KOPT-K1 (cell line): ENCODE measurements at regions not wholly inside any gene's neighbourhood (a gene's known extent, or its start where the extent isn't known, plus 50 kb on each side); places are given as distances from the start of the nearest gene placed in this dataset.
"Not testable (repeated sequence)": the region's sequence is repeated elsewhere in the genome, so short reads cannot be mapped to it uniquely, and the experiment has no call there.

Experiments
- H3K27ac ChIP-seq: fragments of 200-600 bp; sonication (generic); 2 replicates; pipeline ENCODE4 v1.5.1; 2016; ENCODE audit warnings: antibody characterized with exemption, mild to moderate bottlenecking, low read depth, low read length; ENCODE audit not compliant: poor library complexity, severe bottlenecking
- H3K36me3 ChIP-seq: fragments of 200-600 bp; sonication (generic); 2 replicates; pipeline ENCODE4 v1.5.1; 2017; ENCODE audit warnings: antibody characterized with exemption, mild to moderate bottlenecking, low read length, moderate library complexity; ENCODE audit not compliant: insufficient read depth
- H3K9me3 ChIP-seq: fragments of 200-600 bp; sonication (generic); 2 replicates; pipeline ENCODE4 v1.5.1; 2017; ENCODE audit warnings: antibody characterized with exemption, low read length, mild to moderate bottlenecking; ENCODE audit not compliant: insufficient read depth, poor library complexity, severe bottlenecking

DNA sequence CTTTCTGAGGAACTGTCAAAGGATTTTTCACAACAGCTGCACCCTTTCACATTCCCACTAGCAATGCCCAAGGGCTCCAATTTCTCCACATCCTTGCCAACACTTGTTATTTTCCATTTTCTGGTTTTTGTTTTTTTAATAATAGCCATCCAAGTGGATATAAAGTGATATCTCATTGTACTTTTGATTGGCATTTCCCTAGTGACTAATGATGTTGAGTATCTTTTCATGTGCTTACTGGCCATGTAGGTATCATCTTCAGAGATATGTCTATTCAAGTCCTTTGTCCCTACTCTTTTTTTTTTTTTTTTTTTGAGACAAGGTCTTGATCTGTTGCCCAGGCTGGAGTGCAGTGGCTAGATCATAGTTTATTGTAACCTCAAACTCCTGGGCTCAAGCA, 115.8 kb upstream of the HAND1 start:
- no peaks in the 10 kb centered on the region for H3K36me3 ChIP-seq
- no peaks in the 10 kb centered on the region for H3K9me3 ChIP-seq
- H3K27ac ChIP-seq = no peak overlapping the region

DNA sequence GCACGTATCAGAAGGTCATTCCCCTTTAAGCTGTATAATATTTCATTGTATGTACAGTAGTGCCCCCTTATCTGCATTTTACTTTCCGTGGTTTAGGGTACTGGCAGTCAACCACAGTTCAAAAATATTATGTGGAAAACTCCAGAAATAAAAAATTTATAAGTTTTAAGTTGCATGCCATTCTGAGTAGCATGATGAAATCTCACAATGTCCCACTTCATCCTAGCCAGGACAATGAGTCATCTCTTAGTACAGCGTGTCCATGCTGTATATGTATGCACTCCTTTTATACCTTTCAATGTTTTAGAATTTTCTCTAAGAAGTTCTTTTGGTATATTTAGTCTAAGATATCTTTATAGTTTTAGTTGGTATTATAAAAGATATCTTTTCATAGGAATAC, 115.0 kb upstream of the HAND1 start:
- Histone ChIP-seq H3K36me3 (no peaks in the 10 kb centered on the region), H3K27ac (no peak overlapping the region), H3K9me3 (no peaks in the 10 kb centered on the region)

- H3K36me3 ChIP-seq = no peaks in the 10 kb centered on the region
- H3K9me3 ChIP-seq = no peaks in the 10 kb centered on the region
- H3K27ac ChIP-seq = no peak overlapping the region
Measured at GRCh38 chr5:154590093-154590724, 112.2 kb upstream of the HAND1 start.

DNA sequence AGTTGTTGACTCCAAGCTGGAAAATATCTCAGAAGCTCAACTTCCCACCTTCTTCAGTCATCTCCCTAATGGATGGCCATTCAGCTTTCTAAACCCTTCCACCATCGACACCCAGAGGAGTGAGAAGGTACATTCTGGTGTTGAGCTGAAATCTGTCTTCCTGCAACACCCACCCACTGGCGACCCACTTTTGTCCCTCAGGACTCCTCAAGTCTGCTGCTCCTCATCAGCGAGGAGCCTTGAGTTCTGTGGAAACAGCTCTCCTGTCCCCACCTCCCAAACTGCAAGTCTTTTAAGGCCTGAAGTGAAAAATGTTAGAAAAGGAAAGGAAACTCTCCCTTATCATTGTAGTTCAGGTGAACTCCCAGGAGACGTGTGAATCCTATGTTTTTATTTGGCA, 111.5 kb upstream of the HAND1 start:
- no peak overlapping the region for H3K27ac ChIP-seq
- H3K9me3 ChIP-seq = no peaks in the 10 kb centered on the region
- H3K36me3 ChIP-seq = no peaks in the 10 kb centered on the region

DNA sequence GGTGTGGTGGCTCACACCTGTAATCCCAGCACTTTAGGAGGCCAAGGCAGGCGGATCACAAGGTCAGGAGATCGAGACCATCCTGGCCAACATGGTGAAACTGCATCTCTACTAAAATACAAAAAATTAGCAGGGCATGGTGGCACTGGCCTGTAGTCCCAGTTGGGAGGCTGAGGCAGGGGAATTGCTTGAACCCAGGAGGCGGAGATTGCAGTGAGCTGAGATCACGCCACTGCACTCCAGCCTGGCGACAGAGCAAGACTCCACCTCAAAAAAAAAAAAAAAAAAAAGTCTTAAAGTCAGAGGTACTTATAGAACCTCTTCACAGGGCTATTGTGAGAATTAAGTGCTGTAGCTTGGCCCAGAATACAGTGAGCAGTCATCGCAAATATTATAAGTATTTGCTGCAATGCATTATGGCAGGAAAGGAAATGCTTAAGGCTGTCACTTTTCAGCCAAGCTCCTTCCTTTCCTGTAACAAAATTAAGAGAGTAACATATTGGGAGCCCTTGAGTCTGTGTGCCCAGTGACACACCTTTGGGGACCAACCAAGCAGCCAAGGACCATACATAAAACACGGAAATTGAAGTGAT, 110.9 kb upstream of the HAND1 start:
- not testable (repeated sequence) for H3K9me3 ChIP-seq, H3K27ac ChIP-seq

GRCh38 chr5:154588091-154588774, 110.2 kb upstream of the HAND1 start:
- H3K36me3 ChIP-seq = no peaks in the 10 kb centered on the region
- no peaks in the 10 kb centered on the region for H3K9me3 ChIP-seq
- H3K27ac ChIP-seq = no peak overlapping the region

More for the DNA sequence above, 110.9 kb upstream of the HAND1 start:
- not testable (repeated sequence) for H3K36me3 ChIP-seq

DNA sequence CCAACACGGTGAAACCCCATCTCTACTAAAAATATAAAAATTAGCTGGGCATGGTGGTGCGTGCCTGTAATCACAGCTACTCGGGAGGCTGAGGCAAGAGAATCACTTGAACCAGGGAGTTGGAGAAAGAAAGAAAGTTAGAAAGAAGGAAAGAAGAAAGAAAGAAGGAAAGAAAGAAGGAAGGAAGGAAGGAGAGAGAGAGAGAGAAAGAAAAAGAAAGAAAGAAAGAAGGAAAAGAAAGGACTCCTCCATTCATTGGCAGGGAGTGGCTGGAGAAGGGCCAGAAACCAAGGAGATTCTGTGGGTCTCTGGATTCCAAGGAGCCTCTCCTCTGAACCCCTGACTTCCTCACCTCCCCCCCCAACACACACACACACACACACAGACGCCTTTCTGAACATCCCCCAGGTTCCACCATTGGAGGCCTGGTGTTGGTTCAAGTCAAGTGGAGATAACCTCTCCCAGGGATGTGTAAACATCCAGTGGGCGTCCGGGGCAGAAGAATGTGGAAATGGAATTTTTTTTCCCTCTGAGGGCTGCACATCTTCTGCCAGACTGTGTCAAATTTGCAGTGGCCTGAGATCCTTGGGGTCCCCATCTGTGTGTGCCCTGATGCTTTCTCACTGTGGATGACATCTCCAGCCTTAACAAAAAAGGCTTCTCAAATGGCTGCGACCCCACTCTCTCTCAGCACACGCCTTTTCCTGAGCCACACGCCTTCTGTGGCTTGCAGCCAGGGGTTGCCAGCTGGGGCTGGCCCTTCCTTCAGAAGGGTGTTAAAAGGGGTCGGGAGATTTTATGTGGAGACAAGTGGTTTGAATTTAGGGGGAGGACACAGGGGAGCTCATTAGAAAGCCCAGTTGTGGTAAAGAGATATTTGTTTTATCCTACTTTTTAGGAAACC, 109.3 kb upstream of the HAND1 start:
- Histone ChIP-seq H3K9me3 (no peaks in the 10 kb centered on the region), H3K36me3 (no peaks in the 10 kb centered on the region), H3K27ac (no peak overlapping the region)

DNA sequence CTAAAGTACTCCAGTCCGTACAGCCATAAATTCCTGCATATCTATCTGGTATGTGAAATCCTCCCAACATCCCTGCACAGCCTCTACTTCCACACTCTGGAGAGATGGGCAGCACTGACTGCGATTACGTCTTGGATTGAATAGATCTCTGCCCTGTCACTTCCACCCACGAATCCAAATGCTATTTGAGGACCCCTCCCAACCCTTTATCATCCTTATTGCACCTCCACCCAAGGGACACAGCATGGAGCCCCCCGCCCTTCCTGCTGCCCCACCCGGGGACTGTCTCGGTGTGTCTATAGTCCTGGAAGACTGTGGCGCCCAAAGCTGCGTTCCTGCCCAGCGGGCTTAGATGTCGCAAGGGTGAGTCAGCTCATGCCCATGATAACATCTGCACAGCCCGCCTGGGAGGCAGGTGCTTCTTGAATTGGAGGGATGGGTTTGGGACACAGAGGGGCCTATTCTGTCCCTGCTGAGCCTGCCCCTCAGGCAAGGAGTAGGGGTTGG, 105.7 kb upstream of the HAND1 start:
- H3K36me3 ChIP-seq = no peaks in the 10 kb centered on the region
- no peak overlapping the region for H3K27ac ChIP-seq

GRCh38 chr5:154580422-154580821, 102.4 kb upstream of the HAND1 start:
- H3K9me3 ChIP-seq = no peaks in the 10 kb centered on the region
- H3K36me3 ChIP-seq = no peaks in the 10 kb centered on the region
- H3K27ac ChIP-seq = no peak overlapping the region

More for the DNA sequence above, 105.7 kb upstream of the HAND1 start:
- H3K9me3 ChIP-seq = no peaks in the 10 kb centered on the region

DNA sequence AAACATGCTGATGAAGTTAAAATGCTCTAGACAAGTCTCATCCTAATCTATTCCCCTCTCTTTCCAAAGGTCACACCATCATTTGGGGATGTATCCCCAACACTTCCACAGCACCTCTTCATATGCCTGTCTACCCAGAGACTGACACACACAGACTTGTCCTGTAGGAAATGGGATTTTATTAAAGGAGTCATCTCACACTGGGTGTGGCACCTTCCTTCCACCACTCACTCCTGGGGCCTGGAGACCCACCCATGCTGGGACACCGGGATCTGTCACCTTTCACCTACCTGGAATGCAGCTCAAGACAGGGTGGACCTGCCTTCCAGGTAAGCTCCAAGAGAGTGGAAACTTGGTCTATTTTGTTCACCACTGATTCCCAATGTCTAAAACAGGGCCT, 99.4 kb upstream of the HAND1 start:
- no peak overlapping the region for H3K27ac ChIP-seq
- H3K9me3 ChIP-seq = no peaks in the 10 kb centered on the region
- no peaks in the 10 kb centered on the region for H3K36me3 ChIP-seq

- no peaks in the 10 kb centered on the region for H3K36me3 ChIP-seq
- no peaks in the 10 kb centered on the region for H3K9me3 ChIP-seq
- no peak overlapping the region for H3K27ac ChIP-seq
Measured at GRCh38 chr5:154576429-154576806, 98.4 kb upstream of the HAND1 start.

- H3K9me3 ChIP-seq = no peaks in the 10 kb centered on the region
Measured at GRCh38 chr5:154575546-154576428, 97.8 kb upstream of the HAND1 start.

DNA sequence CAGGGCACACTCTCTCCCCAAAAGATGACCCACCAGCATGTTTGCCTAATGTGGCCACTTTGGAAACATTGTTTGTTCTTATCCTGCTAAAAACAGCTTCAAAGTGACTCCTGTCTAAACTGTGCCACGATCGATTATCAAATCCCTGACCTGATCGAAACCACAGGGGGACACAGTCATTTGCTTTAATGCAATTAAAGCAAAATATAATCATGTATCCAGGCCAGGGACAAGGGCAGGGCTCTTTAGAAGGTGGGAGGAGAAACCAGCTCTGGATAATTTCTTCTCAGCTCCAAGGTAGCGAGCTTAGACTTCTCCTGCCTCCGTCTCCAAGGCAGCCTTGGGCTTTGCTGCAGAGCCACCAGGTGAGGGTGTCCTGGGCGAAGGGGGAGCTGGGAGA, 95.0 kb upstream of the HAND1 start:
- Histone ChIP-seq H3K36me3 (no peaks in the 10 kb centered on the region), H3K9me3 (no peaks in the 10 kb centered on the region), H3K27ac (no peak overlapping the region)

More at GRCh38 chr5:154575546-154576428, 97.8 kb upstream of the HAND1 start:
- Histone ChIP-seq H3K36me3 (no peaks in the 10 kb centered on the region), H3K27ac (no peak overlapping the region)

DNA sequence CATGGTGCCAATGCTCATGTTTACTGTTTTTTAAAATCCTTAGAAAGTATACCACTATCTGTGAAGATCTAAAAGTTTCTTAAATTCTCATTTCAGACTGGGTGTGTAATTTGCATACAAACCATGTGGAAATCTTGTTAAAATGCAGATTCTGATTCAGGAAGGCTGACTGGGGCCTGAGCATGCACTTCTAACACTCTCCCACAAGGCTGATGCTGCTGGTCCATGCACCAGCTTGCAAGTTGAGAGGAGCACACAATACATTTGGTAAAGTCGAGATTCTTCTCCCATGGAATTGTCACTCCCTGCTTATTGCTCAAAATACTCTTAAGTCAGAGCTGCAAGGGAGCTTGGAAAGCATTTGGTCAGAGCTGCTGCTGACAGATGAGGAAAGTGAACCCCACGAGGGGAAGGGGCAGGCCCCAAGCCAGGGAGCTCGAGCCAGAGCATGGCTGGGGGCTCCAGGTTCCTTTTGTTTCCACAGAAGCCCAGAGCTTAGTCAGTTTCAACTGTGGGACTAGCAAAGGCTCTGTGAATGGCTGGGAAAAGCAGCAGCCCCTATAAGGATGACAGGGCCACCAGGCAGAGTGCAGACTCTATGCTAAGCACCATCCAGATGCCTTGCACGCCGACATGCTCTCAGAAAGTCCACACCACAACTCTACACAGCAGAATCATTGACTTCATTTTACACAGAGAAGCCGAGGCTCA, 93.5 kb upstream of the HAND1 start:
- Histone ChIP-seq H3K36me3 (no peaks in the 10 kb centered on the region), H3K9me3 (no peaks in the 10 kb centered on the region), H3K27ac (no peak overlapping the region)
